GM19351 (cell line): ENCODE measurements at regions not wholly inside any gene's neighbourhood (a gene's known extent, or its start where the extent isn't known, plus 50 kb on each side); places are given as distances from the start of the nearest gene placed in this dataset.
"Not testable (repeated sequence)": the region's sequence is repeated elsewhere in the genome, so short reads cannot be mapped to it uniquely, and the experiment has no call there.

Source experiments
- ATAC-seq: cut with Tn5 transposase; IDR thresholded peaks from one replicate; pipeline ENCODE4 v1.9.1; 2021; ENCODE audit warnings: mild to moderate bottlenecking, moderate library complexity; ENCODE audit not compliant: unreplicated experiment

DNA sequence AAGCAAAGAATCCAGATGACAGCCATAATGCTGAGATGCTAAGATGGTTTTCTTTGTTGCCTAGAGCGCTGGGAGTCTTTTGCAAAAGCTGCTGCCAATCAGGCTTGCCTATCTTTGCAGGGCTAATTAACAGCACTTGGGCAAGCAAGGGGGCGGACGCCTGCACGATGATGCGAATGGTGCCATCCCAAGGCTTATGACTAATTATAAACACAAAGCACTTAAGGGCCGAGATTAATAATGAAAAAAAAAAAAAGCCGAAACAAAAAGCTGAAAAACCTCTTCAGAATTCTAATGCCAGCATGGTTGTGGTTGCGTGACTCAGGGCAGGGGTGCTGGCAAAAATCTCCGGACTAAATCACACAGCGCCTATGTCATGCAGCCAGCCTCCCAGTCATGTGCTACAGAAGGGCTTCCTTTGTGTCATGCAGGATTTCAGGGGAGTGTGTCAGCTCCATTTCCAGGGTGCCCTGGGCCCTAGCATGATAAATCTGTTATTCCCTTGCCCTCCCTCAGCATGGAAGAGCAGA lies 185.0 kb upstream of the ANKRD28 start:
- no peak for ATAC-seq

DNA sequence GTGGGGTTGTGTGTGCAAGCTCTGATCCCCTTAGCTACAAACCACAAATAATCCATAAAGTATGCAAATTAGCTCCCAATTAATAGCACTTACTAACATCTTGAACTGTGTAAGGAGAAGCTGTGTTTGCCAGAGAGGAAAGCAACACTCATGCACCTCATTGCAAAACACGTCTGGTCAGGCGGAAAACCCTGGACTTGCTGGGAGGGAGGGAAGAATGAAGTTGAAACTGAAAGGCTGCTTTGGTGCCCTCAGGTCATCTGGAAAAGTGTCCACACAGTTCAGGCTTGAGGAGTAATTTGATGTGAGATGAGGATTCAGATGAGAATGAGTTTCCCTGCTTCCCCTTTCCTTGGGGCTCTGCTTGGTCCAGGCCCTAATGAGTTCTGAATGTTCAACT lies 185.5 kb upstream of the ANKRD28 start:
- no peak for ATAC-seq

DNA sequence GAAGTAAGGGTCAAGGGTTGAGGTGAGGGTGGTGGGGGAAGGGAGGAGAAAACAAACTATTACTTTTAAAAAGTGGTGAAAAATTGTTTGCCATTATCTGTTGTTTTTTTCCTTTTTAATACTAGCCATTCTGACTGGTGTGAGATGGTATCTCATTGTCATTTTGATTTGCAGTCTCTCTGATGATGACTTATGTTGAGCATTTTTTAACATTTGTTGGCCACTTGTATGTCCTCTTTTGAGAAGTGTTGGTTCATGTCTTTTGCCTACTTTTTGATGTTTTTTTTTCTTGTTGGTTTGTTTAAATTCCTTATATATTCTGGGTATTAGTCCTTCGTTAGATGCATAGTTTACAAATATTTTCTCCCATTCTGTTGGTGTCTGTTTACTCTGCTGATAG lies 185.9 kb upstream of the ANKRD28 start:
- no peak for ATAC-seq

DNA sequence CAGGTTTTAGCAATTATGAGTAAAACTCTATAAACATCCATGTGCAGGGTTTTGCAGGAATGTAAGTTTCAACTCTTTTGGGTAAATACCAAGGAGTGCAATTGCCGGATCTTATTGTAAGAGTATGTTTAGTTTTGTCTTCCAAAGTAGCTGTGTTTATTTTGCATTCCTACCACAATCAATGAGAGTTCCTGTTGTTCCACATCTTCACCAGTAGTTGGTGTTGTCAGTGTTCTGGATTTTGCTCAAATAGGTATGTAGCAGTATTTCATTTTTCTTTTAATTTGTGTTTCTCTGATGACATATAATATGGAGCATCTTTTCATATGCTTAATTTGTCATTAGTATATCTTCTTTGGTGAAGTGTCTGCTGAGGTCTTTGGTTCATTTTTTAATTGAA lies 185.1 kb upstream of the GALNT15 start:
- no peak for ATAC-seq

DNA sequence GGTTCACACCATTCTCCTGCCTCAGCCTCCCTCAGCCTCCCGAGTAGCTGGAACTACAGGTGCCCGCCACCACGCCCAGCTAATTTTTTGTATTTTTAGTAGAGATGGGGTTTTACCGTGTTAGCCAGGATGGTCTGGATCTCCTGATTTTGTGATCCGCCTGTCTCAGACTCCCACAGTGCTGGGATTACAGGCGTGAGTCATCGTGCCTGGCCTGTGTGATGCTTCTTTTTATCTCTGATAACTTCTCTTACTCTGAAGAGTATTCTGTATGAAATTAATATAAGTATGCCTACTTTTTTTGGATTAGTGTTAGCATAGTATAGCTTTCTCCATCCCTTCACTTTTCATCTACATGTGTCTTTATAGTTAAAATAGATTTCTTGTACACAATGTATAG lies 180.8 kb upstream of the GALNT15 start:
- ATAC-seq, result not testable (repeated sequence)

DNA sequence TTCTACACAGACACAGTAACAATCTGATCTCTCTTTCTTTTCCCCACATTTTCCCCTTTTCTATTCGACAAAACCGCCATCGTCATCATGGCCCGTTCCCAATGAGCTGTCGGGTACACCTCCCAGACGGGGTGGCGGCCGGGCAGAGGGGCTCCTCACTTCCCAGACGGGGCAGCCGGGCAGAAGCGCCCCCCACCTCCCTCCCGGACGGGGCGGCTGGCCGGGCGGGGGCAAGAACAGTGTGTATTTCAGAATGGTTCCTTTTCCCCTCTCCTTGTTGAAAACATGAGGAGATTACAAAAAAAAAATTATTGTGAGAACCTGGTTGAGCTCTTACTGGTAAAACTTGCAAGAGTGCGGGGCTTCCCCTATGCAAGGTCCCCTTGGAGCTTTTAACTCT lies 178.0 kb upstream of the GALNT15 start:
- ATAC-seq, result not testable (repeated sequence)

DNA sequence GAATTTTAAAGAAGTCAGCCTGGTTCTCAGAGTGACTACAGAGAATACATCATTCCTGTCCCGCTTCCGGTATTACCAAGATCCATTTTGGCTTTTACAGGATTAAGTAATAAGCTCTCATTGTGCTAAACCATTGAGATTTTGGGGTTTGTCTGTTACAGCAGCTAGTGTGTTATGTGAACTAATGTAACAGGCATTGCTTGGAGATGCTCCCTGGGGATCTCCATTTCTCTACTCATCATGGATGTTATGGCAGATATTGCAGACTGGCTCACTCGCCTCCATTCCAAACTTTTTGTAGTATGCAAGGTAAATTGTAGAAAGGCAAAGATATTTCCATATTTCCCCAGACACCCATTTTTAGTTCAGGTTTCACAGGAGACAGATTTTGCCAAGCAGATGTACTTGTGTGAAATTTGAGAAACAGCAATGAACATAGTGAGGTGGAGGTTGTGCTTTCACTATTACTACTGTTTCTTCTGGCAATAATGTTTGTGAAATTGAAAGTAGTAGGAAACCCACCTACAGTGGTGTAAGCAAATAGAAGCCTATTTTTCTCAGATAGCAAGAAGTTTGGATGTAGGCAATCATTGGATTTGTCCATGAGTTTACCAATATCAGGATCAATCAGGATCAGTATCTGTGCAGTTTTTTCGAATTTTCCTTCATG lies 177.1 kb upstream of the GALNT15 start:
- ATAC-seq, result peak; percentile 99

DNA sequence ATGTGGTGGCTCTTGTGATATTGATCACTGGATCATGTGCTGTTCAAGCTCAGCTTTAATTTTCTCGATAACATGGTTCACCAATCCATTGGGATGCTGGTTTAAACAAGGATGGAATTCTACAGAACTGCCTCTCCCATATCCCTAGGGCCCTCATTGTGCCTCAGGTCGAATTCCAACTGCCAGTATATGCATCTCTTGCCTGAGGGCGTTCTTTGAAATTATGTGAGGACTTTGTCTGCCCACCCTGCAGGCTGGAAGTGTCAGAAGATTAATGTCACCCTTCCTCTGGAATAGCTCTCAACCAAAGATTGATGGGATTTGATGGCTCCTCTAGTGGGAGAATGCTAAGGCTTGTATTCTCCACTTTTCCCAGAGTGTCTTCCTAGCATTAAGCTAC lies 175.6 kb upstream of the GALNT15 start:
- ATAC-seq, result no peak

DNA sequence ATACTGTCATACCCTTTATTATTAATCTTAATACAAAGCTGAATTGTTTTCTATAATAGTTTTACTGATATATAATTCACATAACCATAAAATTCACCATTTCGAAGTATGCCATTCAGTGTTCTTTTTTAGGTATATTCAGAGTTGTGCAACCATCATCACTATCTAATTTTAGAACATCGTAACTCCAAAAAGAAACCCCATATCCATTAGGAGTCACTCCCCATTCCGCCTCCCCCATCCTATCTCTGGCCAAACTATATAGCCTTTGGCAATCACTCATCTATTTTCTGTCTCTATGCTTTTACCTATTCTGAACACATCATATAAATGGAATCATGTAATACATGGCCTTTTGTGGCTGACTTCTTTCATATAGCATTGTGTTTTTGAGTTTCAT lies 169.7 kb upstream of the GALNT15 start:
- ATAC-seq, result no peak

DNA sequence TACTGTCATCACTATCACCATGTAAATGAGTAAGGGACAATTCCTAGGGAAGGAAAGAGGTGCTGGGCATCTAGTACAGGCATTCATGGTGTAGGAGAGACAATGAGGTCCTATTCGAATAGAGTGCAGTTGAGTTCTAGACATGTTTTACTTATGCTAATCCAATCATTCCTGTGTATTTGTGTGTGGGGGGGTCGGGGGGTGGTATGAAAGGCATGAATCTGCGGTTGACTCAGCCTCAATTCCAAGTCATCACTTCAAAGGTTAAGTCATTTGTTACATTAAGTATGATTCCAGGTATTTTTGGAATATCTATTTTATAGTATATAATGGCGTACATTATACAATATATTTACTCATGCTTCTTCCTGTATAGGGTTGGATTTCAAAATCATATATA lies 163.1 kb upstream of the GALNT15 start:
- ATAC-seq, result no peak

DNA sequence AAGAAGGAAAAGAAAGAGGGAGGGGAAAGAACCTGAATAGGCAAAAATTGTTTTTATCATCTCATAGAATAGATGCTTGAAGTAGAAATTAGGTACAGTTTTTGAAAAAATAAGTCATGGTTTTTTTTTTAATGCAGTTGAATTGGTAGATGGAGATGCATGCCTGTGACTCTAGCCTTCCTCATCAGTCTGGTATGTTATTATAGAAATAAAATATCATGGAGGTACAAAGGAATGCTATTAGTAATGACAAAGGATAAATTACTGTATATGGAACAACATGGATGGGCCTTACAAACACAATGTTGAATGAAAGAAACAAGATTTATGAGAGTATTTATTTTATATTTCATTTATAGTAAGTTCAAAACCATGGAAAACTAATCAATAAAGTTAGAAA lies 162.4 kb upstream of the GALNT15 start:
- no peak for ATAC-seq

DNA sequence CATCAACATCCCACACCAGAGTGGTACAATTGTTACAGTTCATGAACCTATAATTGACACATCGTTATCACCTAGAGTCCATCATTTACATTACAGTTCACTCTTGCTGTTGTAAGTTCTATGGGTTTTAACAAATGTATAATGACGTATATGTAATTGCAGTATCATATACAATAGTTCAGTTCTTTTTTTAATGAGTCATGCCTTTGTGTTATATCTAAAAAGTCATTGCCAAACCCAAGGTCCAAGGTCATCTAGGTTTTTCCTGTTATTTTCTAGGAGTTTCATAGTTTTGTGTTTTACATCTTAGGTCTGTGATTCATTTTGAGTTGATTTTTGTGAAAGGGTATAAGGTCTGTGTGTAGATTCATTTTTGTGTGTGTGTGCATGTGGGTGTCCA lies 160.9 kb upstream of the GALNT15 start:
- ATAC-seq, result no peak

DNA sequence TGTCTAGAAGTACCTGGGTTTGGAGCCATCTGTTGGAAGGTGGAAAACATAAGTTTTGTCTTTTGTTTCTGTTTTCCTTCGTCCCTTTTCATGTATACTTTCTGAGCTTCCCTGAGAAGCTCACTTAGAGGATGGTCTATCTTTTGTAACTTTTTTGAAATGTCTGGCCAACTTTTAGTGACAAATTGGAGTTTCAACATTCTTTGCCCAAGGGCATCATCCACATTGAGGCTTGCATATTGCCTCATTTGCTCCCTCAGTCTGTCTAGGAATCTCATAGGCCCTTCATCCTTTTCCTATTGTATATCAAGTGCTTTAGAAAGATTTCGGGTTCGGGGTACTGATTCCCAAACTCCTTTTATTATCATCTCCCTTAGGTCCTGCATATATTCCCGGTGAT lies 152.7 kb upstream of the GALNT15 start:
- ATAC-seq, result not testable (repeated sequence)

DNA sequence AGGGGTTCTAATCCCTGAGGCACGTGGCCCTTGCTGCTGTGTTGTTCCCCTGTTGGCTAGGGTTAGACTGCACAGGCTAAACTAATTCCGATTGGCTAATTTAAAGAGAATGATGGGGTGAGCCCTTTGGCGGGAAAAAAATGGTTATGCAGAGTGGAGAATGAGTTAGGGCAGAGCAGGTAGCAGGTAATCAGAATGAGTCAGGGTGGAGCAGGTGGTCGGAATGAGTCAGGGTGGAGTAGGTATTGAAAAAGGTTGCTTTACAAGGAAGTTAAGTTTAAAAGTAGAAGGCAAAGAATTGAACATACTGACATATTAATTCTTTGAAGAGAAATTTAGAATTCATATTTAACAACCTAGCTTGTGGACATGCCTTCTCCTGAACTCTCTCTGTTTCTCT lies 150.6 kb upstream of the GALNT15 start:
- not testable (repeated sequence) for ATAC-seq

DNA sequence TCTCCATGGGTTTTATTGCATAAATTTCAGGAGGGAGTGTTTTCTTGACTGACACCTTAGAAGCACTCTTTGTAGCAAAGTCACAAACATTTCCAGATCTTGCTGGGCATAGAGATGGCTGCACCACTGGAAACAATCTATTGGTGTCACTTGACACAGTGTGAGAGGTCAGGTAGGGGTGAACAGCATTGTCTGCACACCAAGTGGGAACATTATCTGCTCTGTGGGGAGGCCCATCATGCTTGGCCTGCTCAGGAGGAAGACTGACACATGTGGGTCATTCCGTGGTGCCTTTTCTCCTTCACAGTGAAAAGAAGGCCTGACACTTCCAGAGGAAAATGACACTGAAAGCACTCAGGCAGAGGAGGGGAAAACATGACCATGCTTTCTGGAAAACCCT lies 149.9 kb upstream of the GALNT15 start:
- ATAC-seq, result no peak

DNA sequence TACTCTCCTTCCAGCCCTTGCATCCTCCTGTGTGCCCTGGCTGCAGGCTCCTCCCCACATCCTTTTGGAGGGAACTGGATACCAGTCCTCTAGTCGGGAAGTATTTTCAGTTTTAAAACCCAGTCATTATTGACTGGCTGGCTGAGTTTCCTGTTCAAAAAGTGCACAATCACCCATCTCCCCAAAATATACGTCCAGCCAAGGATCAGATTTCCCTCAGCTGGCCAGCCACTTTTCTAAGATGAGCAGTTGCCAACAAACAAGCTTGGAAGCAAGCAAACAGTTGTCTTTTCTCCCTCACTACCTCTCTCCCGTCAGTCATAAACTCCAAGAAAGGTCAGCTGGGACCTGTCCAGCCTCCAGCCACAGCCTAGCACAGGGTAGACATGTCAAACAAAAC lies 147.7 kb upstream of the GALNT15 start:
- no peak for ATAC-seq

DNA sequence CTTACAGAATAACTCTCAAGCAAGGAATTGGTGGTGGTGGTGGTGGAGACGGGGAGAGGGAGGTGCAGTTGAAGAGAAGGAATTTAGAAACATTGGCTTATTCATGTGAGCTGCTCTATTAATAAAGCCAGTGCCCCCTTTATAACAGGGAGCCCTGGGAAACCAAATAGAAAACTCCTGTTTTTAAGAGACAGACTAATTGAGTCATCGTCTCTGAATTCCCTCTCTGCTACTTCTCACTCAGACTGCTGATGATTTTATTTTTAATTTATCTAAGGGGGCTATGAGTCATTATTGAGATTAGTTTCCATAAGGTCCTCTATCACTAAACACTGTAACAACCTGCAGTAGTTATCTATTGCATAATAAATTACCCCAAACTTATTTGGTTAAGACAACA lies 145.9 kb upstream of the GALNT15 start:
- ATAC-seq, result no peak

DNA sequence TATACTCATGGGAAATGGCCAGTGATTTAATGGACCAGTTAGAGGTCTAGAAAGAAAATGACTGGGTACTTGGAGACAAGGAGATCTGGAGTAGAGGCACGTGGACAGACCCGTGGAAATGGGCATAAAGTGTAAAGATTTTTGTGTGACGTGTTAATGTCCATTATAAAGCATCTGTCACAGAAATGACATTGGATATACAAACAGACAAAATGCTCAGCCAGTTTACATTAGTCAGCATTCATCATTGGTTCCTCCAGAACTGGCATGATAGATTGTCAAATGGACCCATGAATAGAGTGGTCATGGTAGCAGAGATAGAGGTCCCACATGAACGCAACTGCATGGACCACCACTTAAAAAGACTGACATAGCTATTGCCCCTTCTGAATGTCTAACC lies 144.1 kb upstream of the GALNT15 start:
- ATAC-seq, result no peak

DNA sequence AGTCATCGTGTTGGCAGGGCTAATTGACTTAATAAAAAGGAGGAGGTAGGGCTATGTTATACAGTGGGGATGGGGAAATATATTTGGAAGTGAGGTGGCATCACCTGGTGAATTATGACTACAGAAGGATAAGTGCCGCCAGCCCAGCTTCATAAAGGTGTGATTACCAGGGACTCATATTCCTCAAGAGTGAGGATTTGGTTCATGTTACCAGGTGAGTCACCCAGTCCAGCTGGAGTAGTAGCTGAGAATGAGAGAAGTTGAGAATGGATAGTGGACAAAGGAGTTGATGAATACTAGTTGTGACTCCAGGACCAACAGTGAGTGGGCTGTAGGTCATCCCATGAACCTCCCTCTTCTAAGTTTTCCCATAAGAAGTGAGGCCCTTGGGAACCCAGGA lies 143.0 kb upstream of the GALNT15 start:
- no peak for ATAC-seq

DNA sequence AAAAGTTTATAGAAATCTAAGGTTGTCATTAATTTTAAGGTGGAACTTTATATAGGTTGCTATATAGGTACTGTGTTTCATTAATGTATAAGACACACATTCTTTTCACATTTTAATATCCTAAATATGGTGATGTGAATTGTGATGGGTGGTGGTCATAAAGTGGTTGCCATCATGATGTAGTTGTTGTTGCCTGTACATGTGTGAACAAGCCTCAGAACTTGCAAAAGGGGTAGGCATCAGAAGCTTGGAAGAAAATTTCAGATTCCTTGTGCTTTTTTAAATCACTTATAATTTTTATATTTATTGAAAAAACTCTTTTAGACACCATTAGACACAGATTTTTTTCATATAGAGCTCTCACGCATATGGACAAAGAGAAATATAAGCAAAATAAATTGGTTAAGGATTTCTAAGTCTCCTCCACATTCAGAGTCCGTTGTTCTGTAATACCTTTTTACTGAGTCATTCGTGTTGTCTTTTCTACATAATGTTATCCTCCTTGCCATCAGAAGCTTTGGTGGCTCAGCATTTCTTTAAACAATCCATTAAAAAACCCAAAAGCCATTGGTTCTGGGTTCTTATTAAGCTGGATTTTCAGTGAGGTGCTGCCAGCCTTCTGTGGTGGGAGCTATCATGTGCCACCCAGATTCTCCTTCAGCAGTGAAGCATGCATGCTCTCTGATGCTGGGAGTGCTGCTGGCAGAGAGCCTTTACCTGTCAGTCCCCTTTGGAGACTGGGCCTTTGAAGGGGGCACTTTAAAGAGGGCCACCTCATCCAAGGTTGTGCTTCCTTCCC lies 140.4 kb upstream of the GALNT15 start:
- no peak for ATAC-seq

DNA sequence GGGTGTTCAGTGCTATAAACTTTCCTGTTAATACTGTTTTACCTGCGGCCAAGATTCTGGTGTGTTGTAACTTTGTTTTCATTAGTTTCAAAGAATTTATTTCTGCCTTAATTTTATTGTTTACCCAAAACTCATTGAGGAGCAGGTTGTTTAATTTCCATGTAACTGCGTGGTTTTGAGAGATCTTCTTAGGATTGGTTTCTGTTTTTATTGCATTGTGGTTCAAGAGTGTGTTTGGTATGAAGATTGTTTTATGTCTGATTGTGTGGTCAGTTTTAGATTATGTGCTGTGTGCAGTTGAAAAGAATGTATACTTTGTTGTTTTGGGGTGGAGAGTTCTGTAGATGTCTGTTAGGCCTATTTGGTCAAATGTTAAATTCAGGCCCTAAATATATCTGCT lies 133.5 kb upstream of the GALNT15 start:
- no peak for ATAC-seq
